Fibroblast of lung (primary cell): ENCODE measurements at regions not wholly inside any gene's neighbourhood (a gene's known extent, or its start where the extent isn't known, plus 50 kb on each side); places are given as distances from the start of the nearest gene placed in this dataset.
"Not testable (repeated sequence)": the region's sequence is repeated elsewhere in the genome, so short reads cannot be mapped to it uniquely, and the experiment has no call there.

ENCODE experiments used
- DNase-seq, 2 donors: peaks; one replicate each; pipeline versions ENCODE4 v3.0.0 to v3.0.0-alpha.2; 2010; ENCODE audit warnings: low read depth in 2 of 2
- H2AFZ ChIP-seq: 2 replicates; pipeline ENCODE4 v1.5.1; 2012; ENCODE audit warnings: low read length, control low read depth, inconsistent platforms
- H3K27ac ChIP-seq: 2 replicates; pipeline ENCODE4 v1.5.1; 2011; ENCODE audit warnings: low read length, control low read depth; ENCODE audit not compliant: insufficient read depth
- H3K27me3 ChIP-seq: 2 replicates; pipeline ENCODE4 v1.5.1; 2011; ENCODE audit warnings: mild to moderate bottlenecking, low read length; ENCODE audit not compliant: control insufficient read depth, insufficient read depth
- H3K36me3 ChIP-seq: 2 replicates; pipeline ENCODE4 v1.5.1; 2011; ENCODE audit warnings: low read length; ENCODE audit not compliant: control insufficient read depth, insufficient read depth
- H3K4me1 ChIP-seq: 2 replicates; pipeline ENCODE4 v1.5.1; 2011; ENCODE audit warnings: low read length; ENCODE audit not compliant: control insufficient read depth, insufficient read depth; ENCODE audit errors: extremely low read depth
- H3K4me2 ChIP-seq: 2 replicates; pipeline ENCODE4 v1.5.1; 2011; ENCODE audit warnings: low read length, control low read depth; ENCODE audit not compliant: insufficient read depth; ENCODE audit errors: extremely low read depth
- H3K4me3 ChIP-seq, 4 experiments: fragments of 200-600 bp in 1 of 4; sonication (generic) in 1 of 4; replicated peaks in 1 of 4; 2 replicates each; pipeline ENCODE4 v1.5.1; 2011 to 2016; ENCODE audit warnings: low read length in 4 of 4, low read depth in 3 of 4, mild to moderate bottlenecking in 3 of 4, control low read depth in 2 of 4, inconsistent platforms in 1 of 4, mixed read lengths in 1 of 4; ENCODE audit not compliant: insufficient read depth in 1 of 4; ENCODE audit errors: control extremely low read depth in 1 of 4
- H3K79me2 ChIP-seq: 2 replicates; pipeline ENCODE4 v1.5.1; 2012; ENCODE audit warnings: mild to moderate bottlenecking, low read length, inconsistent platforms; ENCODE audit not compliant: control insufficient read depth, insufficient read depth
- H3K9ac ChIP-seq: 2 replicates; pipeline ENCODE4 v1.5.1; 2011; ENCODE audit warnings: mild to moderate bottlenecking, low read length, control low read depth; ENCODE audit not compliant: insufficient read depth
- H3K9me3 ChIP-seq: 2 replicates; pipeline ENCODE4 v1.5.1; 2012; ENCODE audit warnings: low read depth, low read length; ENCODE audit not compliant: control insufficient read depth, insufficient read depth
- H4K20me1 ChIP-seq: 2 replicates; pipeline ENCODE4 v1.5.1; 2011; ENCODE audit warnings: low read length; ENCODE audit not compliant: control insufficient read depth, insufficient read depth; ENCODE audit errors: extremely low read depth
- EZH2 ChIP-seq: IDR thresholded peaks from 2 replicates; pipeline ENCODE4 v1.5.1; 2012; ENCODE audit warnings: low read length, control low read depth, mild to moderate bottlenecking; ENCODE audit errors: missing control alignments
- TF ChIP-seq, protein P1 (sequence below), 2 donors: IDR thresholded peaks in 1 of 2; conservative IDR thresholded peaks in 1 of 2; 1 replicate in 1 of 2; 2 replicates in 1 of 2; pipeline ENCODE4 v1.5.1; 2011 to 2012; ENCODE audit warnings: low read length in 2 of 2, control low read depth in 1 of 2, inconsistent platforms in 1 of 2, low read depth in 1 of 2, mild to moderate bottlenecking in 1 of 2

DNA sequence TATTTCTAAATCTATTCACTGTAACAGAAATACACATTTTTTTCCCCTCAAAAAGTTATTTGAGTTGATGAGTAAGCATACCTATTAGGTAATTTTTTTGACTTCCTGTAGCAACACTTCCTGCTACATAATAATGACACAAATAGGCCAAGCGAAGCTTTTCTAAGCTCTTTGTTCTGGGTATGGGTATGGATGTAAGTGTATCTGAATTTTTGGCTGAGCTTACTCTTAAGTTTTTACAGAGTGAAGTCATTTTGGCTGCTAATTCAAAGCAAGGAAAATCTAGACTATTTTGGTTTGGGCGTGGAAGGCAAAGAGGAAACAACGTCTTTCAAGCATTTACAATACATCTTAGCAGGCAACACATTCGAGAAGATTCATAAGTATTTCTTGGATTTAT lies 1206.0 kb upstream of the FLRT2 start:
- H3K9me3 ChIP-seq = no peaks in the 10 kb centered on the region
- no peak overlapping the region for H3K27ac ChIP-seq
- peak; percentile 3 to 19 for DNase-seq
- TF ChIP-seq, protein P1, sequence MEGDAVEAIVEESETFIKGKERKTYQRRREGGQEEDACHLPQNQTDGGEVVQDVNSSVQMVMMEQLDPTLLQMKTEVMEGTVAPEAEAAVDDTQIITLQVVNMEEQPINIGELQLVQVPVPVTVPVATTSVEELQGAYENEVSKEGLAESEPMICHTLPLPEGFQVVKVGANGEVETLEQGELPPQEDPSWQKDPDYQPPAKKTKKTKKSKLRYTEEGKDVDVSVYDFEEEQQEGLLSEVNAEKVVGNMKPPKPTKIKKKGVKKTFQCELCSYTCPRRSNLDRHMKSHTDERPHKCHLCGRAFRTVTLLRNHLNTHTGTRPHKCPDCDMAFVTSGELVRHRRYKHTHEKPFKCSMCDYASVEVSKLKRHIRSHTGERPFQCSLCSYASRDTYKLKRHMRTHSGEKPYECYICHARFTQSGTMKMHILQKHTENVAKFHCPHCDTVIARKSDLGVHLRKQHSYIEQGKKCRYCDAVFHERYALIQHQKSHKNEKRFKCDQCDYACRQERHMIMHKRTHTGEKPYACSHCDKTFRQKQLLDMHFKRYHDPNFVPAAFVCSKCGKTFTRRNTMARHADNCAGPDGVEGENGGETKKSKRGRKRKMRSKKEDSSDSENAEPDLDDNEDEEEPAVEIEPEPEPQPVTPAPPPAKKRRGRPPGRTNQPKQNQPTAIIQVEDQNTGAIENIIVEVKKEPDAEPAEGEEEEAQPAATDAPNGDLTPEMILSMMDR (conservative IDR thresholded peaks at IDR 0.05 in 1 of 2, IDR thresholded peaks at IDR 0.05 in 1 of 2; ENCODE audit: low read depth in 1 of 2, low read length in 2 of 2) = no peak
- TF ChIP-seq EZH2 = no peak
- H4K20me1 ChIP-seq = no peaks in the 10 kb centered on the region
- no peaks in the 10 kb centered on the region for H3K79me2 ChIP-seq
- H3K4me1 ChIP-seq = no peaks in the 10 kb centered on the region
- no peak overlapping the region for H3K4me2 ChIP-seq
- H3K9ac ChIP-seq = no peak overlapping the region
- no peaks in the 10 kb centered on the region for H3K36me3 ChIP-seq
- no peak overlapping the region for H3K4me3 ChIP-seq
- no peak overlapping the region for H2AFZ ChIP-seq
- no peaks in the 10 kb centered on the region for H3K27me3 ChIP-seq

DNA sequence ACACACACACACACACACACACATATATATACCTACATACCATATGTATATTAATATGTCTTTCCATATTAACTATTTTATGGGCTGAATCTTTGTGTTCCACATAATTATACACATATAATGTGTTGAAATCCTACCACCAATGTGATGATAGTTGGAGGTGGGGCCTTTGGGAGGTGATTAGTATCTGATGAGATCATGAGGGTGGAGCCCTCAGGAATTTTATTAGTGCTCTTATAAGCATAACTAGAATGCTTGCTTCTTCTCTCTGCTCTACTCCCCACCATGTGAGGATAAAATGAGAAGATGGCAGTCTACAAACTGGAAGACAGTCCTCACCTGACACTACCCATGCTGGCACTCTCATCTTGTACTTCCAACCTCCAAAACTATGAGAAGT lies 1193.5 kb upstream of the FLRT2 start:
- DNase-seq = no peak
- Histone ChIP-seq H3K36me3 (no peaks in the 10 kb centered on the region), H3K79me2 (no peaks in the 10 kb centered on the region), H4K20me1 (no peaks in the 10 kb centered on the region), H3K9ac (no peak overlapping the region), H3K27me3 (no peaks in the 10 kb centered on the region), H3K9me3 (no peaks in the 10 kb centered on the region), H3K4me3 (no peak overlapping the region), H2AFZ (no peak overlapping the region), H3K4me1 (no peaks in the 10 kb centered on the region), H3K4me2 (no peak overlapping the region), H3K27ac (no peak overlapping the region)
- TF ChIP-seq, protein P1 (conservative IDR thresholded peaks at IDR 0.05 in 1 of 2, IDR thresholded peaks at IDR 0.05 in 1 of 2; ENCODE audit: low read depth in 1 of 2, low read length in 2 of 2) = no peak
- no peak for TF ChIP-seq EZH2

DNA sequence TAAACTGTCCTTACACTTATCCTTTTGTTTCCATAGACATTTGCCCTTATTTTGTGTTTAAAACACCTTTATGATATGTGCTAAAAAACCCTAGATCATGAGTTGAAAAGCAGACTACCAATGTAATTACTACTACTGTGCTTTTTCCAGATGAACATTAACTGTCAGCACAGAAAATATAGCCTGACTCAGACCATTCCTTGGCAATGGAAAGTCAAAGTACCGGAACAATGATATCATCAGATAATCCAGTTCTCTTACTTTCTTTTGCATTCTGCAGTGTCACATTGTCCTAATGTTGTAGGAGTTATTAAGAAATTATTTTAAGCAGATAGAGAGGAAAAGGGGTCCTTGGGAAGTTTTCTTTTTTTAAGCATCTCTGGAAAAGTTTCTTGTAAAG lies 1189.0 kb upstream of the FLRT2 start:
- Histone ChIP-seq H3K27ac (no peak overlapping the region), H3K9me3 (no peaks in the 10 kb centered on the region), H3K9ac (no peak overlapping the region), H3K4me2 (no peak overlapping the region), H4K20me1 (no peaks in the 10 kb centered on the region), H3K4me1 (no peaks in the 10 kb centered on the region), H3K27me3 (no peaks in the 10 kb centered on the region), H3K79me2 (no peaks in the 10 kb centered on the region), H3K36me3 (no peaks in the 10 kb centered on the region), H3K4me3 (no peak overlapping the region), H2AFZ (no peak overlapping the region)
- TF ChIP-seq, protein P1 (conservative IDR thresholded peaks at IDR 0.05 in 1 of 2, IDR thresholded peaks at IDR 0.05 in 1 of 2; ENCODE audit: low read depth in 1 of 2, low read length in 2 of 2) = no peak
- TF ChIP-seq EZH2 = no peak
- peak; percentile 25 to 28 for DNase-seq

DNA sequence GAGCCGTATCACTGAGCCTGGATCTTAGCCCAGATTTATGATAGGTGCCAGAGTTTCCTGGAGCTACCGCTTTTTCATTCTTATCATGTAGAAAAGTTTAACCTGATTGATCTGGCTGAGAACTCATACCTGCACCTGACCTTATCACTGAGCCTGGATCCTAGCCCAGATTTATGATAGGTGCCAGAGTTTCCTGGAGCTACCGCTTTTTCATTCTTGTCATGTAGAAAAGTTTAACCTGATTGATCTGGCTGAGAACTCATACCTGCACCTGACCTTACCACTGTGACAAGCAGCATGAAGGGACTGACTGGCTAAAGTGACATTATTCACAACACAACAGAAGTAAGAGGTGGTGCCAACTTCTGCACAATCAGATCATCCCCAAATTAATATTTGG lies 1188.1 kb upstream of the FLRT2 start:
- not testable (repeated sequence) for H3K36me3 ChIP-seq, H3K27ac ChIP-seq, DNase-seq, H3K4me1 ChIP-seq, H3K4me2 ChIP-seq, H3K9me3 ChIP-seq, H3K9ac ChIP-seq, H3K27me3 ChIP-seq, H2AFZ ChIP-seq, H3K4me3 ChIP-seq, H3K79me2 ChIP-seq, H4K20me1 ChIP-seq
